ENCODE measurements at regions not wholly inside any gene's neighbourhood (a gene's known extent, or its start where the extent isn't known, plus 50 kb on each side); places are given as distances from the start of the nearest gene placed in this dataset.

DNA sequence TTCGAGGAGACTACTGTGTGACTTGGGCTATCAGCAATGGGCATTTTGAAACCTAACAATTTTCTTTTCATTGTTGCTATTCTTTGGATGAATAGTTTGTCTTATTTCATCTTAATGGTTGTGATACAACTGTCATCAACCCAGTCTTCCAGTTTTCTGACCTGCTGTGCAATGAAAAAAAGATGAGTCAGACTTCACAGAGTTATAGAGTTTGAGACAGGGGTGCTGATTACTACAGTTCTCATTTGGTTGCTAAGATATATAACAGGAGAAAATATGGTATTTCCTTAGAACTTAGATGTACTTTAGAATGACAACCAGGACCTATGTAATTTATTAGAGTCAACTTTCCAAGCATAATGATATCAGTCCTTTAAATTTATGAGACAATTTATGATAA is 564.4 kb upstream of the NUDT12 start:
- Histone ChIP-seq H4K20me1 (ENCODE audit: insufficient read depth) (no peaks in the 10 kb centered on the region), H3K27ac (ENCODE audit: low read depth in 2 of 2, low read length in 1 of 2) (no peak overlapping the region), H2AFZ (ENCODE audit: low read depth) (no peak overlapping the region), H3K4me1 (ENCODE audit: control insufficient read depth in 1 of 2, insufficient read depth in 2 of 2, low read depth in 1 of 2, low read length in 1 of 2) (no peaks in the 10 kb centered on the region), H3K4me3 (ENCODE audit: low read depth in 2 of 2, low read length in 1 of 2) (no peak overlapping the region), H3K27me3 (ENCODE audit: insufficient read depth) (no peaks in the 10 kb centered on the region), H3K36me3 (replicated peaks in 1 of 2; ENCODE audit: control insufficient read depth in 1 of 2, insufficient read depth in 2 of 2, low read length in 1 of 2) (no peaks in the 10 kb centered on the region), H3K79me2 (ENCODE audit: insufficient read depth) (no peaks in the 10 kb centered on the region), H3K9ac (no peak overlapping the region), H3K9me2 (no peaks in the 10 kb centered on the region; the same call in 1 of the 2 replicates), H3F3A (replicated peaks; ENCODE audit: insufficient read depth) (no peaks in the 10 kb centered on the region), H3K9me3 (no peaks in the 10 kb centered on the region), H3K4me2 (no peak overlapping the region)
- ChIA-PET POLR2A (no interaction called here), CTCF (no interaction called here)
- TF ChIP-seq TCF12 (IDR thresholded peaks at IDR 0.05): no peak
- TF ChIP-seq, protein P1, sequence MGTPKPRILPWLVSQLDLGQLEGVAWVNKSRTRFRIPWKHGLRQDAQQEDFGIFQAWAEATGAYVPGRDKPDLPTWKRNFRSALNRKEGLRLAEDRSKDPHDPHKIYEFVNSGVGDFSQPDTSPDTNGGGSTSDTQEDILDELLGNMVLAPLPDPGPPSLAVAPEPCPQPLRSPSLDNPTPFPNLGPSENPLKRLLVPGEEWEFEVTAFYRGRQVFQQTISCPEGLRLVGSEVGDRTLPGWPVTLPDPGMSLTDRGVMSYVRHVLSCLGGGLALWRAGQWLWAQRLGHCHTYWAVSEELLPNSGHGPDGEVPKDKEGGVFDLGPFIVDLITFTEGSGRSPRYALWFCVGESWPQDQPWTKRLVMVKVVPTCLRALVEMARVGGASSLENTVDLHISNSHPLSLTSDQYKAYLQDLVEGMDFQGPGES (IDR thresholded peaks at IDR 0.05; ENCODE audit: low read depth, low read length): no peak
- TF ChIP-seq FOXJ3 (CRISPR knock-in tag; IDR thresholded peaks at IDR 0.05): no peak
- TF ChIP-seq, protein P2, sequence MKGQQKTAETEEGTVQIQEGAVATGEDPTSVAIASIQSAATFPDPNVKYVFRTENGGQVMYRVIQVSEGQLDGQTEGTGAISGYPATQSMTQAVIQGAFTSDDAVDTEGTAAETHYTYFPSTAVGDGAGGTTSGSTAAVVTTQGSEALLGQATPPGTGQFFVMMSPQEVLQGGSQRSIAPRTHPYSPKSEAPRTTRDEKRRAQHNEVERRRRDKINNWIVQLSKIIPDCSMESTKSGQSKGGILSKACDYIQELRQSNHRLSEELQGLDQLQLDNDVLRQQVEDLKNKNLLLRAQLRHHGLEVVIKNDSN (IDR thresholded peaks at IDR 0.05; ENCODE audit: borderline replicate concordance, low read depth): no peak
- TF ChIP-seq SIN3A (IDR thresholded peaks at IDR 0.05; ENCODE audit: borderline replicate concordance, low read depth, low read length): no peak
- no peak for TF ChIP-seq RFX5 (IDR thresholded peaks at IDR 0.05; ENCODE audit: low read length)
- no peak for TF ChIP-seq MXI1 (IDR thresholded peaks at IDR 0.05; ENCODE audit: low read depth, low read length)
- TF ChIP-seq MEF2A (IDR thresholded peaks at IDR 0.05; ENCODE audit: borderline replicate concordance, low read depth): no peak
- no peak for TF ChIP-seq EZH2phosphoT487 (IDR thresholded peaks at IDR 0.05; ENCODE audit: borderline replicate concordance, low read depth)
- no peak for TF ChIP-seq USF2 (IDR thresholded peaks at IDR 0.05; ENCODE audit: borderline replicate concordance, low read depth, low read length)
- no peak for TF ChIP-seq CHD2 (IDR thresholded peaks at IDR 0.05; ENCODE audit: low read length, partially characterized antibody)
- DNase-seq: no peak
- 29% methylated on average over 1 of the region's 1 CpG for WGBS (ENCODE audit: low lambda C conversion rate)

DNA sequence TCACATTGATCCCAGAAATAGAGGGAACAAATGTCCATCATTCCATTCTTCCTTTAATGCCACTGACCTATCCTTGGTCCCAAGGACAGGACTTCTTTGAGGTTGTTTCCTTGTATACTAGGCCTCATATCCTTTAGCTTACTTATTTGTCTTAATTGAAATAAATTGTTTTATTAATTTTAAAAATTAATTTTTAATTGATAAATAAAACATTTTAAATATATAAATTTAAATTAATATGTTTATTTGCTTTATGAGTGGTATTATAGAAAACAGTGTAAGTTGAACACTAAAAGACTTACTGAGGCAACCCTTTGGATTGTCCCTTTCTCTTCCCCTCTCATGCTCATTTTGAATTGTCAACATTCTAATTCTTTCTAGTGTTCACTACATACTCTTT is 556.9 kb upstream of the NUDT12 start:
- no peaks in the 10 kb centered on the region for H4K20me1 ChIP-seq (ENCODE audit: insufficient read depth)
- no peak overlapping the region for H3K27ac ChIP-seq (ENCODE audit: low read depth in 2 of 2, low read length in 1 of 2)
- H3K36me3 ChIP-seq (replicated peaks in 1 of 2; ENCODE audit: control insufficient read depth in 1 of 2, insufficient read depth in 2 of 2, low read length in 1 of 2): no peaks in the 10 kb centered on the region
- no peak overlapping the region for H3K4me2 ChIP-seq
- no peaks in the 10 kb centered on the region; the same call in 1 of the 2 replicates for H3K9me2 ChIP-seq
- H3K4me3 ChIP-seq (ENCODE audit: low read depth in 2 of 2, low read length in 1 of 2): no peak overlapping the region
- DNase-seq: no peak
- H3K79me2 ChIP-seq (ENCODE audit: insufficient read depth): no peaks in the 10 kb centered on the region
- H3K27me3 ChIP-seq (ENCODE audit: insufficient read depth): no peaks in the 10 kb centered on the region
- no peak overlapping the region for H3K9ac ChIP-seq
- no peak for TF ChIP-seq REST (IDR thresholded peaks at IDR 0.05; ENCODE audit: low read depth, low read length)
- no peak for TF ChIP-seq FOSL2 (IDR thresholded peaks at IDR 0.05; ENCODE audit: borderline replicate concordance, low read depth)
- TF ChIP-seq, protein P2 (IDR thresholded peaks at IDR 0.05; ENCODE audit: borderline replicate concordance, low read depth): no peak
- TF ChIP-seq RFX5 (IDR thresholded peaks at IDR 0.05; ENCODE audit: low read length): no peak
- TF ChIP-seq, protein P3, sequence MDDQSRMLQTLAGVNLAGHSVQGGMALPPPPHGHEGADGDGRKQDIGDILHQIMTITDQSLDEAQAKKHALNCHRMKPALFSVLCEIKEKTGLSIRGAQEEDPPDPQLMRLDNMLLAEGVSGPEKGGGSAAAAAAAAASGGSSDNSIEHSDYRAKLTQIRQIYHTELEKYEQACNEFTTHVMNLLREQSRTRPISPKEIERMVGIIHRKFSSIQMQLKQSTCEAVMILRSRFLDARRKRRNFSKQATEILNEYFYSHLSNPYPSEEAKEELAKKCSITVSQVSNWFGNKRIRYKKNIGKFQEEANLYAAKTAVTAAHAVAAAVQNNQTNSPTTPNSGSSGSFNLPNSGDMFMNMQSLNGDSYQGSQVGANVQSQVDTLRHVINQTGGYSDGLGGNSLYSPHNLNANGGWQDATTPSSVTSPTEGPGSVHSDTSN (IDR thresholded peaks at IDR 0.05): no peak
- no peak for TF ChIP-seq RCOR1 (IDR thresholded peaks at IDR 0.05; ENCODE audit: low read length)
- TF ChIP-seq NRF1 (IDR thresholded peaks at IDR 0.05; ENCODE audit: low read depth, low read length): no peak
- no peak for TF ChIP-seq MEF2A (IDR thresholded peaks at IDR 0.05; ENCODE audit: borderline replicate concordance, low read depth)
- no peak overlapping the region for H2AFZ ChIP-seq (ENCODE audit: low read depth)
- POLR2A ChIA-PET: no interaction called here
- H3K9me3 ChIP-seq: no peaks in the 10 kb centered on the region
- no peaks in the 10 kb centered on the region for H3K4me1 ChIP-seq (ENCODE audit: control insufficient read depth in 1 of 2, insufficient read depth in 2 of 2, low read depth in 1 of 2, low read length in 1 of 2)
- CTCF ChIA-PET: interaction anchor here (0.9 kb wide), 1 partner anchor 304 kb away, joined by 3 read pairs; no protein-coding TSS in a partner anchor
- no peaks in the 10 kb centered on the region for H3F3A ChIP-seq (replicated peaks; ENCODE audit: insufficient read depth)
